HG02938 (cell line): ENCODE measurements at regions not wholly inside any gene's neighbourhood (a gene's known extent, or its start where the extent isn't known, plus 50 kb on each side); places are given as distances from the start of the nearest gene placed in this dataset.
"Not testable (repeated sequence)": the region's sequence is repeated elsewhere in the genome, so short reads cannot be mapped to it uniquely, and the experiment has no call there.

Source experiments
- ATAC-seq: cut with Tn5 transposase; IDR thresholded peaks from one replicate; pipeline ENCODE4 v1.9.1; 2021; ENCODE audit warnings: mild to moderate bottlenecking, moderate library complexity; ENCODE audit not compliant: unreplicated experiment

DNA sequence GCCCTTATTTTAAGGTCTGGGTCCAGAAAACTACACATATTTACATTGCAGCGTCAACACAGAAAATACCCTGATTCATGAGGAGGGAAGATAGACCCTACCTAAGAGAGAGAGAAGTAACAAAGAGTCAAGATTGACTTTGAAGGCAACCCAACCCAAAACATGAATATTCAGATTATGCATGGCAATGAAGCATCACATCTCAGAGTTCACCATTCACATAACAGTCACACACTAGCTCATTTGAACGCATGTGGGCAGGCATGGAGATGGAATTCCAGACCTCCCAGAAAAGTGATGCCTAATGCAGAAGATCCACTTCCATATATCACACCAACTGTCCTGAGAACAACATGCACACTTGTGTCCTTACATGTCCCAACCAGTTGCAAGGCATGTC is 190.1 kb upstream of the ITGA1 start:
- ATAC-seq, result no peak

- ATAC-seq, result no peak
These were observed 188.7 kb upstream of the ITGA1 start for GRCh38 chr5:52598968-52599367.

DNA sequence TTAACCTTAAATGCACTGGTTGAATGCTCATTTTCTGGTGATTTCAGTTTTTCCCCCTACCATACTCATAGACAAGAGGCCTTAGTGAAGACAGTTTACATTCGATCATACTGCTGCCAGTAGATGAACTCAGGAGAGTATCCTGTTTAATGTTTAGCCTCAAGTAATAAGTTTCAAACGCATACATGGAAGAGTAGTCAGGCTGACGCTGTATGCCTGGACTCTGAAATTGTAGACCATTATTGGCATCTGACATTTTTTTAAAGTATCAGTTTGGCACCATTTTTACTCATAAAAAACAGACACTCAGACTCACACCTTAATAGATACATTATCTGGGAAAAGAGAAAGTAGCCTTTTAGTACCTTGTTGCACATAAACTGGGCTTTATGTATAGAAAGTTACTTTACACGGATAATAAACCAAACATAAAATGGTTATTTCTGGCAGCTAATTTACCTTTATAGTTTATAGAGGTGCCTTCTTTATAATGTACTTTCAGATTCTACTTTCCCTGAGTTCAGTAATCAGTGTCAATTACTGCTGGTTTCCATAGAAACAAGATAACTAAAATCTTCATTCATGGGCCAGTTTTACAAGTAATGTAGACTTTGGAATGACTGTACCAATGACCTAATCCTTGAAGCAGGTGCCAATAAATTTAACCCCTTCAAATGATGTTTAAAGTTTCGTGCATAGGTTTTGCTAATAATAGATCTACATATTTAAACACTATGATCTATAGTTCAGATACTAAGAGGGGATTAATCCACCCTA is 183.8 kb upstream of the ITGA1 start:
- ATAC-seq, result no peak

DNA sequence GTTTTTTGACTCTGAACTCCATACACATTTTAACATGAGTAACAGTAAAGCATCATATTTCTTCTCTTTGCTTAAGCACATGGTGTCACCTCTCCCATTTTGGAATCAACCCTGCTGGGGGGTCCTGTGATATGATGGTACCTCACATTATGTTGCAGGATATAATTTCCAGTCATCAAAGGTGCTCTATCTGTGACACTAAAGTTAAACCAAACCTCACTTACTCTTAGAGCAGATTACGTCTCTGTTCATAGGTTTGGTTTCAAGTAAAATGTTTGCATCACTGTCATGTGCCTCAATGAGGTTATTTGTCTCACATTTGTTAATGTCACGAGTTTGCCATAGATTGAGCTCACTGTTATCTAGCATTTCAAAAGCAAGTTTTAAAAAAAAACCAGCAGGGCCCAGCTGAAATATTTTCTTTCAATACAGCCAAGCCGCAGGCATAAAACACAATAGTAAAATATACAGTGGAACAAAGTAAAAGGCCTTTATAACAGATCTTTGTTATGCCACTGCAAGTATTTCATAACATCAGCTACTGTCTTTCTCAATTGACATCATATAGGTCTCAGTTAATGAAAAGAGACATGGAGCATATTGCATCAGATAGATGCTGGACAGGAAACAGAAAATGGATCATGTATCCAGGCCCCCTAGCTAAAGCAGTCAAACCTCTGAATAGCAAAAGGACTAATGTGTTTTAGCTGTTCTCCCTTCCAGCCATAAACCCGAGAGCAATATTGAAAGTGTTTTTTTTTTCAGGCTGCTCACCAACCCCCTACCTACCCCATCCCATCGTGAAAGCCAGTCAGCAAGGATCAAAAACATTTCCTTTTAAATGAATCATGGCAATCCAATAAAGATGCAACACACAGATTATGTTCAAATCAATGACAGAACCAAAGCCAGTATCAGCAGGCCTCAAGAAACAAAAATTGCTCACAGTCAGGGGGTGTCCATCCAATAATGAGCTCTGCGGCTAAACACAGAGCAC is 182.1 kb upstream of the ITGA1 start:
- ATAC-seq, result no peak

GRCh38 chr5:52607227-52607824 is 180.4 kb upstream of the ITGA1 start:
- no peak for ATAC-seq

DNA sequence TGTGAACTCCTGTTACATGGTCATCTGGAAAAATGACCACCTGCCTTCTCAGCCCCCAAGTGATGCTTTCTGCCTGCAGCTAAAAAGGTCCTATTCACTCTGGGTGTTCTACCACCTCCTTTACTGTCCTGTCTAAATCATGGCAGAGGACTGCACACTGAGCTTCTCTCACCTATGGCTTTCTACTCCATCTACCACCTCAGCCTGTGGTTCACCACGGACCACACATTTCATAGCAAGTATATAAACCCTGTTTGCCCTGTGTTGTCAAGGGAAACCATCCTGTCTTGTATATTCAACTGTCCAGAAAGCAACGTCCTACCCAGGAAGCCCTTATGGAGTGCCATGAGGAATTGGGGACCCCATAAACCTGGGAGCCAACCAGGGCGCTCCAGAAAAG is 167.4 kb upstream of the ITGA1 start:
- ATAC-seq, result no peak

- ATAC-seq, result no peak
These were observed 164.4 kb upstream of the ITGA1 start for GRCh38 chr5:52623291-52623690.

- no peak for ATAC-seq
These were observed 163.4 kb upstream of the ITGA1 start for GRCh38 chr5:52624291-52624690.

- no peak for ATAC-seq
These were observed 161.4 kb upstream of the ITGA1 start for GRCh38 chr5:52626312-52626711.

DNA sequence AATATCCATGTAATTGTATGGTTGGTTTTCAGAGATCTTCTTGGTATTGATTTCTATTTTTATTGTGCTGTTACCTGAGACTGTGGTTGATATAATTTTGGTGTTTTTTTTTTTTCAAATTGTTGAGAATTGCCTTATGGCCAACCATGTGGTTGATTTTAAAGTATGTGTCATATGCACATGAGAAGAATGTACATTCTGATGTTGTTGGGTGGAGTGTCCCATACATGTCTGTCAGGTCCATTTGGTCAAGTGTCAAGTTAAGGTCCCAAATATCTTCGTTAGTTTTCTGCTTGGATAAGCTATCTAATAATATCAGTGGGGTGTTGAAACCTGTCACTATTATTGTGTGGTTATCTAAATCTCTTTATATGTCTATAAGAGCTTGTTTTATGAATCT is 160.0 kb upstream of the ITGA1 start:
- ATAC-seq, result no peak

GRCh38 chr5:52632281-52632680 is 155.4 kb upstream of the ITGA1 start:
- ATAC-seq, result no peak

DNA sequence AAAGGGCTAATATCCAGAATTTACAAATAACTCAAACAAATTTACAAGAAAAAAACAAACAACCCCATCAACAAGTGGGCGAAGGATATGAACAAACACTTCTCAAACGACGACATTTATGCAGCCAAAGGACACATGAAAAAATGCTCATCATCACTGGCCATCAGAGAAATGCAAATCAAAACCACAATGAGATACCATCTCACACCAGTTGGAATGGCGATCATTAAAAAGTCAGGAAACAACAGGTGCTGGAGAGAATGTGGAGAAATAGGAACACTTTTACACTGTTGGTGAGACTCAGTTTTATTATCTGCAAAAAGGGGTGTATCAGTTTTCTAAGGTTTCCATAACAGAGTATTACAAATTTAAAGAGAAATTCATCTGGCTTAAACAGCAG is 153.5 kb upstream of the ITGA1 start:
- ATAC-seq, result not testable (repeated sequence)

DNA sequence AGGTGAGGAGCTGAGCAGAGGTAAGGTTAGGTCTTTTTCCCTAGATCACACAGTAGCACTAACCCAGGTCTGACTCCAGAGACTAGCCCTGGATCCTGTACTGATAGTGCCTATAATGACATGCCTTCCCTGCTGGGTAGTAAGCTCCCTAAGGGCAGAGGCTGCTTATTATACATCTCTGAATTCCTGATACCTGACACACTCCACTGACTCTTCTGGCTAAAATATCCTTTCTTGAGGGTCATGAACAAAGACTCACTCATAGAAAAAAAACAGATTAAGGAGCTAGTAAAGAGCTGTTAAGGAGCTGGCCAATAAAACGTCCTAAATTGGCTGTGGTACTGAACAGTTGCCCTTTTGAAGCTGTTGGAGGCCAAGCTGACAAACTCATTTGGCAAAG is 149.0 kb upstream of the ITGA1 start:
- ATAC-seq, result no peak

DNA sequence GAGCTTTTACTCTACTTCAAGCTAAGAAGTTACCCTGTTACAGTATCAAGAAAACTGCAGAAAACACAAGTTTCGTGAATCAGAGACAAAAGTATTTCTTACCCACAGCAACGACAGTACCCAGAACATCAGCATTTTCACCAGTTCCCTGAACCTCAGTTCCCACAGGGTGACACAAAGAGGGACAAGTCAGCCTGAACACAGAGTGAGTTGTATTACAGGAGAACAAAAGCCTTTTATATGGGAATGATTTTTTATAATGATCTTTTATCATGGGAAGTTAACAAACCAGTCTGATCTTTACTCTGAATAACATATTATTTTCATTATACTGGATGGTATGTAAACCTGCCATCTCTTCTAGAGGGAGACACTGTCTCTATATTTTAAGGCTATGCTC is 139.0 kb upstream of the ITGA1 start:
- ATAC-seq, result no peak

- no peak for ATAC-seq
These were observed 132.6 kb upstream of the ITGA1 start for GRCh38 chr5:52655163-52655562.

DNA sequence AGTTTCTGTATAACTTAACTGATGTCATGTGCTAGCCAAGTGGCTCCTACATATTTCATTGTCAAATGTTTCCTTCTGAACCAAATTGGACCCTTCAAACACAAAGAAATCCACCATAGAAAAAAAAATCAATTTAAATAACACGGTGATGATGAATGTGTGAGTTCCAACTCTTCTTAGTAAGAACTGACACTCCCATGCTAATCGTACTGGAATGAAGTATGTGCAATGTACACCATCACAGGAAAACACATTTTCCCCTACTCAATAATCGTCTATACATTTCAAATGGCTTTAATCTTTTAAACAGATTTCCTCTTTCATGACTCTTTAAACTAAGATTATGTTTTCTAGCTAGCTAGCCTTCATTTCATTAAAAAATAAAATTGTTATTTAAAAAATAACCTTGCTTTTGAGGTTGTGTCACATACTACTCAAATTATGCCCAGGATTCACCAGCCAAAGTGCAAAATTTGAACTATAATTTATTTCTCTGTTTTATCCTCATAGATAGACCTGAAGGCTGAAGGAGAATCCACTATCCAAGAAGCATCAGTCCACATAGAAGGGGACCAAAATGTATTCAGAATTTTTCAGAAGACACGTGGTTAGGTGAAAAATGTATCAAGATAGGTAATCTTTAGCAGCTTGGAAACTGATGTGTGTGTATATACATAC is 131.0 kb upstream of the ITGA1 start:
- no peak for ATAC-seq

DNA sequence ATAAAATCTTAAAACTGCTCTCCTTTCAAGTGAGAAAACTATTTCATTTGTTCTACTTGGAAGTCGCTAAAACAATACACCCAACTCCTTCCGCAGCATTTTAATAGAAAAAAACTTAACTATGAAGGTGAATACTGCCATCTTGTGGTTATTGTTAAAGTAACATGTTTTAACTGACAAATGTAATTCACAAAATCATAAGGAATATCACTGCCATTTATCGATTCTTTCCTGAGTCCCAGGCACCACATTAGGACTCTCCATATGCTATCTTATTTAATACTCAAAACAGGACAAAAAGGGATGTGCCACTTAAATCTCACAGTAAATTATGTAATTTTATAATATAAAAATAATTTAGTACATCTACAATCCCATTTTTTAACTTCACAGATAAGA is 130.5 kb upstream of the ITGA1 start:
- no peak for ATAC-seq

- no peak for ATAC-seq
These were observed 129.5 kb upstream of the ITGA1 start for GRCh38 chr5:52658246-52658645.

- no peak for ATAC-seq
These were observed 127.1 kb upstream of the ITGA1 start for GRCh38 chr5:52660621-52661020.

- no peak for ATAC-seq
These were observed 125.7 kb upstream of the ITGA1 start for GRCh38 chr5:52661903-52662595.
